Limb (tissue), 2 donors: ENCODE measurements at regions not wholly inside any gene's neighbourhood (a gene's known extent, or its start where the extent isn't known, plus 50 kb on each side); places are given as distances from the start of the nearest gene placed in this dataset.

Source experiments
- DNase-seq, 2 donors: peaks; one replicate each; pipeline ENCODE4 v3.0.0-alpha.2; 2016; ENCODE audit errors: extremely low spot score in 2 of 2

DNA sequence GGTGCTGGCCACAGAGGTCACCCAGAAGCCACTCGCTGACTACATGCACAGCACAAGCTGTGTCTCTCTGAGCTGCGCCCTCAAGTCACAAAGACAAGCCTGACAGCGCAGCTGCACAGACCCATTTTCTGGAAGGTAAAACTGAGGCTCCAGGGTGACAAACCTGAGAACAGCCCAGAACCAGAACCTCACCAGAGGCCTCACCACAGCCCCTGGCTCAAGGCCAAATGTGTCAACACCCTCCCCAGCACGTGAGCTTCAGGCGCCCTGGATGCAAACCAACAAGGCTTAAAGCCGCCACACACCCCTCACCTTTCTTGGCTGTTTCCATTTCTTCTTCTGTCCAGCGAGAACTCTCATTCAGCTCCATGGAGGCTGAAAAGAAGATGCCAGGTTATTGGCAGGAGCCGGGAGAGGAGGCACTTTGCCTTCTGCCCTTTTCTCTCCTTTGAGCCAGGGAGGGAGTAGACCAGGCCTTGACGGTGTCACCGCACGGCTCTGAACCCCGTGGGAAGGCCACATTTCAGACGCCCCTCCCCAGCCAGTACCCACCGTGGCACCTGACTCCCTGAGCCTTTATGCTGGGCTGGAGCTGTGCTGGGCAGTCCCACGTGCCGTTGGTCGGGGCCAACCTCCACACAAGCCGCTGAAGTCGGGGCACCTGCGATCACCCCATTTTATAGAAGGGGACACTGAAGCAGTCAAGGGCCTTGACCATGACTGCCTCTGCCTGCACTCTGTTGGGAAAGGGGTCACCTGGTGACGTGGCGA, 103.1 kb downstream of the RFLNA start:
- no peak for DNase-seq

DNA sequence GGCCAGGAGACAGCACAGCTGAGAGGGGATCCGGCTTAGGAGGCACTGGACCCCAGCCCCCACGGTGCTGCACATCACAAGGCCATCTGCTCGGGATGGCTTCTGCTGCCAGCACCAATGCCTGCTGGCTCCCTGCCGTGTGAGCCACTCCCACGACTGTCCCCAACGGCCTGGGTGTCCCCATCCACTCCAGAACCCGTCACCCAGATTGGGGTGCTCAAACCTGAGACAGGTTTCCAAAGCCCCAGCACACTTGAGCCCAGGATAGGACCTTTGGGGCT, 102.4 kb downstream of the RFLNA start:
- DNase-seq, result no peak

DNA sequence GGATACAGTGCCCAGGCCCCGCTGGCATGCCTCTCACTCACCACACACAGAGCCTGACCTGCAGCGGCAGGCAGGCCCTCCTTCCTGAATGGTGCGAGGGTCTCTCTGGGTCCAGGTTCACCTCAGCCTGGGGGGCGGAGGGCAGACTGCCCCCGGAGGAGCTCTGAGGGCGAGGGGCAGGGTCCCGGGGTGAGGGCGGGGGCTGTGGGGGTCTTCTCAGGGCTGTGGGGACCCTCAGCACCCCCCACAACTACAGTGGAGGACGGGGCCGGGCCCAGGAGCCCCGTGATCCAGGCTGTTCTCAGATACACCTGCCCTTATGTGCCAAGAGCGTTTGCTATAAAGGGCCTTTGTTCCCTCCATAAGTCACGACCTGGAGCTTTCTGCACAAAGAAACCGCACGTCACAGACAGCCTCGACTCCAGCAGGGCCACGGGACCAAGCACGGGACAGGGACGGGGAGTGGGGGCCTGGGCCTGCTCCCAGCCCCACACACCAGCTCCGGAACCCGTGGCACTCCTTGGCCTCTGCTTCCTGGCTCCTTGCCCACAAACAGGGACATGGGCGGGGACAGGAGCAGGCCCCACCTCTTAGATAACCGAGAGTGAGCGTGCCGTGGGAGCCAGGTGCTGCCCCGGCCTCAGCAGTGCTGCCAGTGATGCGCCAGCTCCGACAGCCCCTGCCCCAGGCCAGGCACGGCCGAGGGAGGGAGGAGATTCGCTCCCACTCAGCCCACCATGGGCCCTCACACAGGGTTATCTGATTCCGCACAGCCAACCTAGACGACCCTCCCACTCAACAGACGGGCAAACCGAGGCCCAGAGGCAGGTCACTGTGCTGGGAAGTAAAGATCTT, 101.9 kb downstream of the RFLNA start:
- no peak for DNase-seq

DNA sequence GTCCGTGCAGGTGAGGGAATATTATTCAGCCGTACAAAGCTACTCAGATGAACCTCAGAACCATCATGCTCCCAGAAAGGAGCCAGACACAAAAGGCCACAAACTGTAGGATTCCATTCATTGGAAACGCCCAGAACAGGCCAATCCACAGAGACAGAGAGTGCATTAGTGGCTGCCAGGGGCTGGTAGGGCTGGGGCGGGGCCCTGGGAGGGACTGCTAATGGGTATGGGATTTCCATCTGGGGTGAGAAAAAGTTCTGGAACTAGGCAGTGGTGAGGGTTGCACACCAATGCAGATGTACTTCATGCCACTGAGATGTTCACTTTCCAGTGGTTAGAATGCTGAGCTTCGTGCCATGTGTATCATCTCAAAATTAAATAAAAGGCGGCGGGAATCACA, 101.1 kb downstream of the RFLNA start:
- DNase-seq, result no peak

DNA sequence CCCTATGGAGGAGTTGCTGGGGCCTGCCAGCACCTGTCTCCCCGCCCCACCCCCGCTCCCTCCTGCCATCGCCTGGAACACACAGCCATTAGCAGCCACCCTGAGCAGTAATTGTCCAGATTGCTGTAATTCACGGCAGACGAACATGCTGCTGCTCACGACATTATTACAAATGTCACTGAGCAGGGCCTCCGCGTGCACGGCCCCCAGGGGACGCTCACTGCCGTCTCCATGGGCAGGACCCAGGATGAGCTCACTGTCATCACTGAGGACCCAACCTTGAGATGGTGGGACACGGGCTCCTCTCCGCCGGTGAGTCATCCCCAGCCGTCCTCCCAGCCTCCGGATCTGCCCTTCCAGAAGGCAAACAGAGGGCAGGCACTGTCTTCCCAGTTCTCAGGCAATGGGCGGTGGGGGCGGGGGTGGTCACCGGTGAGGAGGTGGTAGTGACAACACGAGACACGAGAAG, 100.4 kb downstream of the RFLNA start:
- no peak for DNase-seq

DNA sequence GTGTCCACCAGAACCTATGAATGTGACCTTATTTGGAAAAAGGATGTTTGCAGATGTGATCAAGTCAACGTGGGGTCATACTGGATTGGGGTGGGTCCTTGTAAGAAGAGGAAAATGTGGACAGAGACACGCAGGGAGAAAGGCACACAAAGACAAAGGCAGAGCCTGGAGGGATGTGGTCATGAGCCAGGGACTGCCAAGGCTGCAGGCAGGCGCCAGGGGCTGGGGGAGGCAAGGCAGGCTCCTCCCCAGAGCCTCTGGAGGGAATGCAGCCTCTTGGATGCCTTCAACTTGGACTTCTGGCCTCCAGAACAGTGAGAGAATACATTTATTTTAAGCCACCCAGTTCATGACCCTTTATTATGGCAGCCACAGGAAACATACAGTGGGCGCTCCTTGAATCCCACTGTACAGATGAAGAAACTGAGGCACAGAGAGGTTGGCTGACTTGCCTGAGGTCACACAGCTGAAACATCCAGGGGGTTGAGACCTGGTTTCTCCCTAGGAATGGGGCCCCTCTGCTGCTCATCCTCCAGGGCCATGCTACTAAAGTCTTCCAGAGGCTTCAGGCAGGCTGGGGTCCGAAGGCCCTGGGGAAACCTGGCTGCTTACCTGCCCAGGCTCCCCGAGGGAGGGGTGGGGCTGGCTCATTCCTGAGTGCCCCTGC, 99.7 kb downstream of the RFLNA start:
- no peak for DNase-seq

DNA sequence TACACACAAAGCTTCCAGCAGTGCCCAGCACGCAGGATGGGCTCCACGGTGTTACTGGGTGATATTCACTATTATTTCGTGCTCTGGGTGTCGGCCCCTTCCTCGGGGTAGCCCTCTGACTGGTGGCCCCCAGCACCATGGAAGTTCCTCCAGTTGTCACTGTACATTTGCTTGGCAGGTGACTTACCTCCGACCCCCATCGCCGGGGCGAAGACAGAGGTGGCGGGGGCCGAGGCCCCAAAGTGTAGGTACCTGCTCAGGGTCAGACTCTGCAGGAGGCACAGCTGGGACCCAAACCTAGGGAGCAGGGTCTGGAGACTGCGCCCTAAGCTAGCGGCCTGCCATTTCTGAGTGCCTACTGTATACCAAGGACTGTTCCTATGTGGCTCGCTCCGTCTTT, 98.9 kb downstream of the RFLNA start:
- DNase-seq, result no peak

DNA sequence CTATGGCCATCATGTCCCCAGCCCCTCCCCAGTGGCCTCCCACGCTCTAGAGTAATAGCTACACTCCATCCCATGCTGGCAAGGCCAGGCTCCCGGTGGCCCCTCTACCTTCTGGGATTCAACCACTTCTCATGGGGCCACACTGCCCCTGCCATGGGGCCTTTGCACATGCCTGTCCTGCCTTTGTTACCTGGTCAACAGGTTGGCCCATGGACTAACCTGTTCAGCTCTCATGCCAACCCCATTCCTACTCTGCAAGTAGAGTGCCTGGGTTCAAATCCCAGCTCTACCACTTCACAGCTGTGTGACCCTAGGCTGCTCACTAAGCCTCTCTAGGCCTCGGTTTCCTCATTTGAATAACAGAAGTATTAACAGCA, 98.5 kb downstream of the RFLNA start:
- DNase-seq, result no peak

DNA sequence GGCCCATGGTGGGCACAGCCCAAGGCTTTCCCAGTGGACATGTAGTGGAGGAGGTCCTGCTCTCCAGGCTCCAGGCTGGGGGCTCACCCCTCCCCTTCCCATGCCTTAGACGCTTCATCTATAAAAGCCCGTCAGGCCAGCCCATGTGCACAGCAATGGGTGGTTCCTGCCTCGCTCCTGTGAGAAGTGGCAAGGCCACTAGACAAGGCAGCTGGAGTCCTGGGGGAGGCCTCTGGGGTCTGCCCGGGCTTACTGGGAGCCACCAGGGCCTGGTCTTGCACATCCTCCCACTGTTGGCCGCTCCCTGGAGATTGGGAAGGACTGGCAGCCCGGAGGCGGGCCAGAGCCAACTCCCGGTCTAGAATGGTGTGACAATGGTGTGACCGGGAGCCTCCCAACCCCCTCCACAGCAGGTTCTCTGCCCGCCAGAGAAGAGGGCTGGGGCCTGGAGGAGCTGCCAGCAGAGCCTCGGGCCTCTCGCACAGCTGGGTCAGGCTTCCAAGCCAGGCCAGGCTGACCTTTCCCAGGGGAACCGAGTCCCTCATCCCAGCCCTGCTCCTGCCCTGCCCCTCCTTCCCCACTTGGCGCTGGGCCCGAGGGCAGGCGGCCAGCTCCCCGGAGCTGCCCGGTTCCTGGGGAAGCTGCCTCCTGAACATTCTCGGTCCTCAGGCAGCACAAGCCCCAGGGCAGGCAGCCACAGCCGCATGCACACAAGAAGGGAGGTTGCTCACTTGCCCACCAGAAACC, 97.9 kb downstream of the RFLNA start:
- peak; percentile 40 to 82 for DNase-seq

DNA sequence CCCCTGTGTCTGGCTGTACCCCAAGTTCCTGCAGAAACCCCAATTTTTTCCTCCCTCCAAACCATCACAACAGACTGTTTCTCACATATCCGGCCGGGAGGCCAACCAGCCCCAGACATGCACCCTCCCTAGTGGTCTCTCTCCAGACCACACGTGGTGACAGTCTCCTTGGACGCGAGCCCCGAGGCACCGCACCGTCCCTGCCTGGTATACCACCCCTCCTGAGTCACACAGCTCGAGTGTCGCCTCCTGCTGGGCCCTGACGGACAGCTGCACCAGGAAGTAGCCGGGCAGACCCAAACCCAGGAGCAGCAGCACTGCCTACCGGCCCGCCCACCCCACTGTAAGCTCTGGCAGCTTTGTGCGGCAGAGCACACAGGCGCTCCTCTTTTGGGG, 97.4 kb downstream of the RFLNA start:
- DNase-seq, result no peak

DNA sequence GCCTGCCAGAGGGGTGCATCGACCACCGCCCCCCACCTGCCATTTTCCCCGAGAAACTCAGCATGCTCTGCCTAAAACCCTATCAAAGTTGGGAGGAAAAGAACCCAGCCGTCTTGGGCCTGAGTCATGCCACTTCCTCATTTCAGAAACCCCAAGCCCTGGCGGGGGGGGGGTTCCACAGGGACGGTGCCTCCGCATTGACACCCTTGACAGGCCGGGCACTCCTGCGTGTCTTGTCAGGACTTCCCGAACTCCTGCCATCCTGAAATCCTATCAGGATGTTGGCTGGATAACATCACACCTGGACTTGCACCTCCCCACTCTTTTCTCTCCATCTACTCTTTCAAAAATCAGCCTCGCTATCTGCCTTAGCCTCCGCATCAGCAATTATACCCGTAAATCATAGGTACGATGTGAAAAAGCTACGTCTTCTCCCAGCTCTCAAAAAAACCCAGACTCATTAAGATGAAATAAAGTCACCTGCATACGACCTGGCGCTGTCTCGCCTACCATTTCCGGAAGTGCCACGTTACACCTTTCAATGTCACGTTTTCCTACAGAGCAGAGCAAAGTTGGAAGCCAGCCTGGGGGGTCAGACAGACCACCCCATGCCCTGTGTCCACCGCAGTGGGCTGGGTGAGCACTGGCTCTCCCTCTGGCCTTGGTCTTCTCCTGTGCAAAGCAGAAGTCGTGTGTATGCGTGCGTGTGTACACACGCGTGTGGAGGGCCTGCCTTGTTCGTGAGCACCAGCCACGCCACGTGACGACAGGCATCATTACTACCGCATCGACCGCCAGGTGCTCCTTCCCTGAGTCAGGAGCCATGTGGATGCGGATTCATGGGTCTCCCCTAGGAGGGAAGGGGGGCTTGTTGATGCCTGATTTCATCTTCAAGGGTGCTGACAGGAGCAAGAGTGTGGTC, 96.7 kb downstream of the RFLNA start:
- DNase-seq, result no peak

DNA sequence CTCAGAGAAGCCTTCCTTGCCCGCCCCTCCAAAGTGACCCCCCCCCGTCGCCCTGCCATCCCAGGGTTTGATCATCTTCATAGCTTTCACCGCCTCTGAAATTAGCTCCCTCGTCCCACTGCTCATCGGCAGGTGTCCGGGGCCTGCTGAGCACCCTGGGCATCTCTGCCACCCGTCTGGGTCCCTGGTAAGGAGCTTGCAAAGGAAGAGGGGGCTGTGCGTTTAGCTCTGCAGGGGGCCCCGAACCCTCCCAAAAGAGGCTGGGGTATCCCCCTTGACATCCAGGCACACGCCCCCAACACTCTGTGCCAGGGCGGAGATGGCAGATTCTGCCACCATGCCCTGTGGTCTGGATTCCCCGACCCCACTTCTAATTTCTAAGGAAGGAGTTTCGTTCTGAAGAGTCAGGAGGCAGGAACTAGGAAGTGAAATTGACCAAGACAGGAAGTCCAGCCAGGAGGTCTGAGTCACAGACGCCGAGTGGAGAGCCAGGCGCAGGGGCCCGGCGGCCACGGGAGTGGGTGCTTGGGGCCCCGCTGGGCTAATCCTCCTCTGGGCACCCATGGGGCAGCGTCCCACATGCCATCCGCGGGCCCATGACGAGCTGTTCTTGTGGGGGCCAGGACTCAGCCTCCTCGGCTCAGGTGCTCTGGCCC, 95.7 kb downstream of the RFLNA start:
- no peak for DNase-seq

DNA sequence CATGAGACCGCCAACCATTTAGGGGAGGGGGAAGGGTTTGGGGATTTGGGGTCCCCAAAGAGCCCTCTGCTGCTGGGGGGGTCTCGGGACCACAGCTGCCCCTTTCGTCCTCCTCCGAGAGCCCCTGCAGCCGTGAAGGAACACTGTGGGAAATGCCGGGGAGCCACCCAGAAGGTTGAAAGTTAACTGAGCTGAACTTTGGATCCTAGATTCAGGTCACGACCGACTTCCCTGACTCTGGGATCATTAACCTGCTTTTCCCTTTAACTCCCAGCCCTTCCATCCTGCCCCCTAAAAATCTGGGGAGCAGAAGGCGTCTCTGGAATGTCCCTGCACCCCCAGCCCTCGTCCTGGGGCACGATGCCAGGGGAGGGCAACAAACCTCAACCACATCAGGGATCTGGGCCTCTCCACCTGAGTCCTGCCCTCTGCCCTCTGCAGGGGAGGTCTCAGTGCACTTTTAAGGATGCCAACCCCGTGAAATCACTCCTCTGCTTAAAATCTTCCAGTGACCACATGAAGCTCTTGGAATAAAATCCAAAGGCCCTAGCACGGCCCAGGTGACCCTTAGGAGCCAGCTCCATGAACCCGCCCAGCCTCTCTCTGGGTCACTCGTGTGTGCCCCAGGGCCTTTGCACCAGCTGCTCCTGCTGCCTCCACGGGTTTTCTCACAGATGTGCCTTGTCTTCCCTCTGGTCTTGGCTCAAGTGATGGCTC, 95.0 kb downstream of the RFLNA start:
- DNase-seq, result no peak

DNA sequence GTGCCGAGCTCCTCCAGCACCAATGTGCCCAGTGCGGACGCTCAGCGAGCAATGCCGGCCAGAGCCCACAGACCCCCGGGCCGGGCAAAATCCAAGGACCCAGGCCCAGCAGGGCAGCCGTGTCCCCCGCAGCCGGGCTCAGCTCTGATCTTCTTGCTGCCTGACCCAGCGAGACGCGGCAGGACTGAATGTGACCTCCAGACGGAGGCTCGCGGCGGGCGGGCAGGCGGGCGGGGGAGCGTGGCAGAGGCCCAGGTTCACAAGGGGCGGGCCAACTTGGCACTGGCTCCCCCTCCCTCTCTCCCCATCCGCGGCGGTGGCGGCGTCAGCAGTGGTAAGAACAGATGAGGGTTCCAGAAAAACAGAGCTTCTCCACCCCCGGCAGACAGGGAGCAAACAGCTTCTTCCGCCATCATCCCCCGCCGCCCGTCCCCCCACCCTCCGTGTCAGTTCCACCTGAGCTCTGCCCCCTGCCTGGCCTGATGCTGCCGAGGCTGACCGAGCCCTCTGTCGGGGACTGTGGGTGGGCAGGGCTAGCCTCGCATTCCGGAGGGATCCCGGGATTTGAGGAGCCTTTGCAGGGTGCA, 94.3 kb downstream of the RFLNA start:
- DNase-seq, result peak; percentile 74 to 86

DNA sequence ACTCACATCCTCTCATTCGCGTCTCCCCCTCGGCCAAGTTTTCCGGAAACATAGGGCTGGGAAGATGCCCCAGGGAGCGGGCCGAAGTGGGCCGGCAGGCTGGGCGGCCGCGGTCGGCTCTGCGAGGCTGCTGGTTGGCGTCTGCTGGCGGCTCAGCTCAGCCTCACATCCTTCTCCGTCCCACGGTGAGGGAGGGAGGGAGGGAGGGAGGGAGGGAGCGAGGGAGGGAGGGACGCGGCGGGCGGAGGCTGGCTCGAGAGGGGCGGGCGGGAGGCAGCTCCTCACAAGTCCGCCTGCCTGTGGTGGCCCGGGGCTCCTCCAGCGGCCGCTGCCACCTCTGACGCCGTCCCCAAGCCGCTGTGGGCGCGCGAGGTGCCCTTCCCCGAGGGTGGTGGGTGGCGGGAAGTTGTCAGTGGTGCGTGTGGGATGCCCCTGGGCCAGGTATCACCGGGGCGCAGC, 93.8 kb downstream of the RFLNA start:
- DNase-seq, result peak; percentile 67 to 91

DNA sequence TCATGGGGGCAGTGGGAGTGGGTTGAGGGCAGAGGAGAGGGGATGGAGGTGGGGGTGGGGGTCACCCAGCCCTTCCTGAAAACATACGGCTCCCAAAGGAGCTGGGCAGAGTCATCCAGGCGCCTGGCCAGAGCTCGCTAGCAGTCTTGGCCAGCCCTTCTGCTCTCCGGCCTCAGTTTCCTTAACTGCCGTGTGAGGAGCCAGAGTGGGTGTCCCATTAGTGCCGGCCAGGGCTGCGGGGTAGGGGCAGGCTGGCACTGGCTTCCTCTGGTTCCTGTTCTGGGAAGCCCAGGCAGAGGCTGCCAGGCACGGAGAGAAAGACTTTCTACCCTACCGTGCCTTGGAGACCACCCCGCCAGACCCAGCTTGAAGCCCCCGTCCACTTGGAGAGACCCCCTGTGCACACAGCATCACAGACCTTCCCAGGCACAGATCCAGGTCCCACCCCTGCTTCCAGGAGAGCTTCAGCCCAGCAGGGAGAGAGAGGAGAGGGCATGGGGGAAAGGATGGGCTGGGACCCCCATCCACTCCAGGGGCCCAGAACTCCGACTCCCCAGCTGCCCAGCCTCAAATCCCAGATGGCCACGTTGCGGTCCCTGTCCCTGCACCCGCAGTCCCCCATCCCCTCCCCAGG, 93.3 kb downstream of the RFLNA start:
- no peak for DNase-seq

DNA sequence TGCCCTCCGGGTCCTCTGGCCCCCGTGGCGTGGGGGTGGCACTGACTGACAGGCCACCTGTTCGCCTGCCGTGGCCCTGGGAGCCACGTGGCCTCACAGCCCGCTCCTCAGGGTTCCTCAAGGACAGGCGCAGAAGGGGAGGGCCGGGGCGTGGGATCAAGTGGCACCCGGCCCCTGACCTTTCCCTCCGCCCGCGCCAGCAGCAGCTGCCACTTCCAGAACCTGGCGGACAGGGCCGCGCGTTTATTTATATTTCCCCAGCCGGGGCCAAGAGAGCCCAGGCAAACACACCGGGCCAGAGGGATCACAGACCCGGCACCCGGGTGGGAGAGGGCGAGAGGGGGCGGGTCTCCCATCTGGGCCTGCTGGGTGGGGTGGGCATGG, 92.6 kb downstream of the RFLNA start:
- no peak for DNase-seq

DNA sequence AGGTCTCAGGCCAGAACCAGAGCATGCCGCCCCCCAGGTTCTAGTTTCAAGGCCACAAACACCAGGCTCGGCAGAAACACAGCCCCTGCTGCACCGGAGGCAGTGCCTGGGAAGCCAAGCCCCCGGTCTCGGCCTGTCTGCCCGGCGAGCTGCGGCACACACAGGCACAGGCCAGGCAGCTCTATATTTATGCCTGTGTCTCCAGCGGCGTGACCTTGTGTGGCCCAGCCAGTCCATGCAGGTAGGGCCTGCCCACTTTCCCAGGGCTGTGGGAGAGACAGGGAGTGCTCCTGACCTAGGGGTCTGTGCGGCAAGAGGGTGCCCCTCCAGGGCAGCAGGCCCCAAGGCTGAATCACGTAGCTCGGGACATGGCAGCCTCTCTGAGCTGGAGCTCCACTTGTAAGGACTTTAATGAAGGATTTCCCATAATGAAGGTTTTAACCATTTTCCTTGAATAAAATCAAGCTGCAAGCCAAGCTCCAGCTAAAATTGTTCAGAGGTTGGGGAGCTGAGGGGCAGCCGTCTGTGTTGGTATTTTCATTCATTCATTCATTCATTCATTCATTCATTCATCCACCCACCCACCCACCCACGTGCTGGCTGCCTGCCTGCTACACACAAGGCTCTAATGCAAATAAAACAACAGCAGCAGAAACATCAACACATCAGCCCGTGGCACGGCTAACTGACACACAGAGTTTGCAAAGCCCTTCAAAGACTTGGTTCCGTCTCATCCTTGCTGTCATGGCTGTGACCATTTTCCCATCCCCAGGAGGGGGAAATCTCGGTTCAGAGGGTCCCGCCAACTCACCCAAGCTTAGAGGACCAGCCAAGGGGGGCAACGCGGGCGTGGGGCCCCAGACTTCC, 92.0 kb downstream of the RFLNA start:
- no peak for DNase-seq
